ENCODE measurements at regions not wholly inside any gene's neighbourhood (a gene's known extent, or its start where the extent isn't known, plus 50 kb on each side); places are given as distances from the start of the nearest gene placed in this dataset.

GRCh38 chr12:94712815-94713515, 62.6 kb upstream of the TMCC3 start:
- peak in 6 of 8 experiments; percentile 21 to 72 (median 48) for ATAC-seq (replicated peaks in 6 of 8)
- Histone ChIP-seq H3K27ac (no peak overlapping the region), H3K4me3 (no peak overlapping the region), H3K4me1 (replicated peaks in 1 of 2) (peaks cover 6 to 8% of the 10 kb centered on the region in 2 donors)
- WGBS, 10 experiments = 38 to 100% (median 83%) methylated on average over 2 to 7 of the region's 7 CpGs; no CpG with 5 or more reads in 2 of the 10 experiments
- in situ Hi-C loops (cut with MboI; ENCODE audit: low pct_unique_long_range_greater_than_20kb in 2 of 9, low sequenced_read_pairs in 9 of 9, unreplicated experiment in 9 of 9) = no loop called here

GRCh38 chr12:94710933-94711332, 60.6 kb upstream of the TMCC3 start:
- 8 to 100% (median 63%) methylated on average over 1 to 3 of the region's 3 CpGs for WGBS, 10 experiments
- H3K4me3 ChIP-seq = no peak overlapping the region
- no peak for ATAC-seq (replicated peaks in 6 of 8)
- no peak overlapping the region for H3K27ac ChIP-seq
- in situ Hi-C loops (cut with MboI; ENCODE audit: low pct_unique_long_range_greater_than_20kb in 2 of 9, low sequenced_read_pairs in 9 of 9, unreplicated experiment in 9 of 9) = no loop called here
- peaks cover 12 to 17% of the 10 kb centered on the region in 2 donors for H3K4me1 ChIP-seq (replicated peaks in 1 of 2)

GRCh38 chr12:94707892-94708291, 57.5 kb upstream of the TMCC3 start:
- peaks cover 28 to 32% of the 10 kb centered on the region in 2 donors for H3K4me1 ChIP-seq (replicated peaks in 1 of 2)
- peak in 1 of 8 experiments; percentile 37 for ATAC-seq (replicated peaks in 6 of 8)
- no peak overlapping the region for H3K4me3 ChIP-seq
- no peak overlapping the region for H3K27ac ChIP-seq
- in situ Hi-C loops (cut with MboI; ENCODE audit: low pct_unique_long_range_greater_than_20kb in 2 of 9, low sequenced_read_pairs in 9 of 9, unreplicated experiment in 9 of 9) = no loop called here
- WGBS, 10 experiments = 11 to 100% (median 83%) methylated on average over 2 to 9 of the region's 9 CpGs

- ATAC-seq (replicated peaks in 6 of 8) = no peak
- Histone ChIP-seq H3K4me1 (replicated peaks in 1 of 2) (peaks cover 25 to 29% of the 10 kb centered on the region in 2 donors), H3K4me3 (no peak overlapping the region), H3K27ac (no peak overlapping the region)
- WGBS, 10 experiments = 46 to 100% (median 96%) methylated on average over 1 to 3 of the region's 3 CpGs; no CpG with 5 or more reads in 1 of the 10 experiments
- in situ Hi-C loops (cut with MboI; ENCODE audit: low pct_unique_long_range_greater_than_20kb in 2 of 9, low sequenced_read_pairs in 9 of 9, unreplicated experiment in 9 of 9) = no loop called here
Measured at GRCh38 chr12:94707036-94707435, 56.7 kb upstream of the TMCC3 start.

- Histone ChIP-seq H3K4me1 (replicated peaks in 1 of 2) (peaks cover 25 to 29% of the 10 kb centered on the region in 2 donors), H3K4me3 (no peak overlapping the region), H3K27ac (no peak overlapping the region)
- in situ Hi-C loops (cut with MboI; ENCODE audit: low pct_unique_long_range_greater_than_20kb in 2 of 9, low sequenced_read_pairs in 9 of 9, unreplicated experiment in 9 of 9) = no loop called here
- WGBS, 10 experiments = 0 to 100% (median 40%) methylated on average over 1 to 2 of the region's 4 CpGs; no CpG with 5 or more reads in 1 of the 10 experiments
- peak in 3 of 8 experiments; percentile 23 to 25 (median 24) for ATAC-seq (replicated peaks in 6 of 8)
Measured at GRCh38 chr12:94706250-94706661, 55.9 kb upstream of the TMCC3 start.

- 83 to 100% (median 100%) methylated on average over 1 to 3 of the region's 4 CpGs; no CpG with 5 or more reads in 7 of the 10 experiments for WGBS, 10 experiments
- peaks cover 25 to 29% of the 10 kb centered on the region in 2 donors for H3K4me1 ChIP-seq (replicated peaks in 1 of 2)
- H3K4me3 ChIP-seq = no peak overlapping the region
- no peak overlapping the region for H3K27ac ChIP-seq
- ATAC-seq (replicated peaks in 6 of 8) = no peak
- in situ Hi-C loops (cut with MboI; ENCODE audit: low pct_unique_long_range_greater_than_20kb in 2 of 9, low sequenced_read_pairs in 9 of 9, unreplicated experiment in 9 of 9) = no loop called here
Measured at GRCh38 chr12:94705676-94706075, 55.3 kb upstream of the TMCC3 start.

GRCh38 chr12:94704452-94705306, 54.3 kb upstream of the TMCC3 start:
- no peak overlapping the region for H3K27ac ChIP-seq
- in situ Hi-C loops (cut with MboI; ENCODE audit: low pct_unique_long_range_greater_than_20kb in 2 of 9, low sequenced_read_pairs in 9 of 9, unreplicated experiment in 9 of 9) = no loop called here
- peak; percentile 32 to 92 (median 83) for ATAC-seq (replicated peaks in 6 of 8)

GRCh38 chr12:94702696-94703095, 52.3 kb upstream of the TMCC3 start:
- 62 to 100% (median 100%) methylated on average over 1 to 4 of the region's 4 CpGs; no CpG with 5 or more reads in 2 of the 10 experiments for WGBS, 10 experiments
- in situ Hi-C loops (cut with MboI; ENCODE audit: low pct_unique_long_range_greater_than_20kb in 2 of 9, low sequenced_read_pairs in 9 of 9, unreplicated experiment in 9 of 9) = no loop called here
- H3K27ac ChIP-seq = no peak overlapping the region
- peak in 1 of 8 experiments; percentile 77 for ATAC-seq (replicated peaks in 6 of 8)
- peaks cover 25 to 29% of the 10 kb centered on the region in 2 donors for H3K4me1 ChIP-seq (replicated peaks in 1 of 2)
- no peak overlapping the region for H3K4me3 ChIP-seq

More at GRCh38 chr12:94704452-94705306, 54.3 kb upstream of the TMCC3 start:
- H3K4me1 ChIP-seq (replicated peaks in 1 of 2) = peaks cover 25 to 29% of the 10 kb centered on the region in 2 donors
- no peak overlapping the region for H3K4me3 ChIP-seq
- WGBS, 10 experiments = 38 to 91% (median 69%) methylated on average over 4 to 9 of the region's 9 CpGs

GRCh38 chr12:94701711-94702110, 51.4 kb upstream of the TMCC3 start:
- in situ Hi-C loops (cut with MboI; ENCODE audit: low pct_unique_long_range_greater_than_20kb in 2 of 9, low sequenced_read_pairs in 9 of 9, unreplicated experiment in 9 of 9) = no loop called here
- 39 to 100% (median 66%) methylated on average over 1 to 2 of the region's 2 CpGs; no CpG with 5 or more reads in 4 of the 10 experiments for WGBS, 10 experiments
- peaks cover 23 to 29% of the 10 kb centered on the region in 2 donors for H3K4me1 ChIP-seq (replicated peaks in 1 of 2)
- H3K4me3 ChIP-seq = no peak overlapping the region
- H3K27ac ChIP-seq = no peak overlapping the region
- ATAC-seq (replicated peaks in 6 of 8) = no peak

GRCh38 chr12:94700662-94701061, 50.3 kb upstream of the TMCC3 start:
- WGBS, 10 experiments = 33 to 88% (median 79%) methylated on average over 1 to 2 of the region's 2 CpGs; no CpG with 5 or more reads in 3 of the 10 experiments
- no peak overlapping the region for H3K4me3 ChIP-seq
- ATAC-seq (replicated peaks in 6 of 8) = peak in 3 of 8 experiments; percentile 21 to 62 (median 24)
- no peak overlapping the region for H3K27ac ChIP-seq
- H3K4me1 ChIP-seq (replicated peaks in 1 of 2) = peaks cover 12 to 20% of the 10 kb centered on the region in 2 donors
- in situ Hi-C loops (cut with MboI; ENCODE audit: low pct_unique_long_range_greater_than_20kb in 2 of 9, low sequenced_read_pairs in 9 of 9, unreplicated experiment in 9 of 9) = no loop called here

Measured in motor neuron (in vitro differentiated cells).